ENCODE measurements at regions not wholly inside any gene's neighbourhood (a gene's known extent, or its start where the extent isn't known, plus 50 kb on each side); places are given as distances from the start of the nearest gene placed in this dataset.

- intact Hi-C loops (cut with micrococcal nuclease): no loop called here
- Mint-ChIP-seq H3K9me3 (ENCODE audit: unreplicated experiment) (no peaks in the 10 kb centered on the region), H3K4me3 (ENCODE audit: unreplicated experiment) (no peak overlapping the region), H3K27me3 (ENCODE audit: insufficient read depth, unreplicated experiment) (no peaks in the 10 kb centered on the region), H3K27ac (ENCODE audit: low read depth, unreplicated experiment) (no peak overlapping the region), H3K36me3 (ENCODE audit: insufficient read depth, unreplicated experiment) (no peaks in the 10 kb centered on the region), H3K4me1 (ENCODE audit: insufficient read depth, unreplicated experiment) (peaks cover 10% of the 10 kb centered on the region)
- CTCF ChIA-PET: interaction anchor here (0.6 to 1.1 kb wide), 3 partner anchors 26 to 138 kb away, joined by 3 read pairs; no protein-coding TSS in a partner anchor
- no peak for TF ChIP-seq CTCF (IDR thresholded peaks at IDR 0.05; ENCODE audit: unreplicated experiment)
- no peak for DNase-seq (ENCODE audit: unreplicated experiment)
- POLR2A ChIA-PET: interaction anchor here (0.9 kb wide), 1 partner anchor 39 kb away, joined by 3 read pairs; no protein-coding TSS in a partner anchor
- no TSS peak for BruUV-seq (replicated peaks)
Observed at GRCh38 chr3:27573780-27574437, 89.7 kb upstream of the SLC4A7 start.

GRCh38 chr3:27573138-27573537 lies 89.0 kb upstream of the SLC4A7 start:
- Mint-ChIP-seq H3K27me3 (ENCODE audit: insufficient read depth, unreplicated experiment) (no peaks in the 10 kb centered on the region), H3K36me3 (ENCODE audit: insufficient read depth, unreplicated experiment) (no peaks in the 10 kb centered on the region), H3K9me3 (ENCODE audit: unreplicated experiment) (no peaks in the 10 kb centered on the region), H3K4me3 (ENCODE audit: unreplicated experiment) (no peak overlapping the region), H3K27ac (ENCODE audit: low read depth, unreplicated experiment) (no peak overlapping the region), H3K4me1 (ENCODE audit: insufficient read depth, unreplicated experiment) (peaks cover 15% of the 10 kb centered on the region)
- intact Hi-C loops (cut with micrococcal nuclease): no loop called here
- ChIA-PET POLR2A (interaction anchor here (0.7 kb wide), 1 partner anchor 25 kb away, joined by 4 read pairs; no protein-coding TSS in a partner anchor), CTCF (interaction anchor here (0.6 to 0.8 kb wide), 2 partner anchors 9 to 87 kb away, joined by 3 to 4 read pairs; no protein-coding TSS in a partner anchor)
- no TSS peak for BruUV-seq (replicated peaks)
- no peak for TF ChIP-seq CTCF (IDR thresholded peaks at IDR 0.05; ENCODE audit: unreplicated experiment)
- DNase-seq (ENCODE audit: unreplicated experiment): no peak

GRCh38 chr3:27571345-27571744 lies 87.2 kb upstream of the SLC4A7 start:
- POLR2A ChIA-PET: no interaction called here
- Mint-ChIP-seq H3K4me1 (ENCODE audit: insufficient read depth, unreplicated experiment) (peaks cover 13% of the 10 kb centered on the region), H3K4me3 (ENCODE audit: unreplicated experiment) (no peak overlapping the region), H3K36me3 (ENCODE audit: insufficient read depth, unreplicated experiment) (no peaks in the 10 kb centered on the region), H3K9me3 (ENCODE audit: unreplicated experiment) (no peaks in the 10 kb centered on the region), H3K27me3 (ENCODE audit: insufficient read depth, unreplicated experiment) (no peaks in the 10 kb centered on the region), H3K27ac (ENCODE audit: low read depth, unreplicated experiment) (no peak overlapping the region)
- intact Hi-C loops (cut with micrococcal nuclease): no loop called here
- CTCF ChIA-PET: interaction anchor here (1.3 kb wide), 1 partner anchor 103 kb away, joined by 3 read pairs; no protein-coding TSS in a partner anchor
- TF ChIP-seq CTCF (IDR thresholded peaks at IDR 0.05; ENCODE audit: unreplicated experiment): no peak
- BruUV-seq (replicated peaks): no TSS peak
- no peak for DNase-seq (ENCODE audit: unreplicated experiment)

GRCh38 chr3:27570421-27571106 lies 86.4 kb upstream of the SLC4A7 start:
- Mint-ChIP-seq H3K4me3 (ENCODE audit: unreplicated experiment) (no peak overlapping the region), H3K9me3 (ENCODE audit: unreplicated experiment) (no peaks in the 10 kb centered on the region), H3K4me1 (ENCODE audit: insufficient read depth, unreplicated experiment) (peaks cover 15% of the 10 kb centered on the region), H3K27me3 (ENCODE audit: insufficient read depth, unreplicated experiment) (no peaks in the 10 kb centered on the region), H3K27ac (ENCODE audit: low read depth, unreplicated experiment) (peak overlapping the region; percentile 16), H3K36me3 (ENCODE audit: insufficient read depth, unreplicated experiment) (no peaks in the 10 kb centered on the region)
- DNase-seq (ENCODE audit: unreplicated experiment): no peak
- CTCF ChIA-PET: interaction anchor here (0.6 kb wide), 1 partner anchor 1756 kb away, joined by 3 read pairs; no protein-coding TSS in a partner anchor
- no peak for TF ChIP-seq CTCF (IDR thresholded peaks at IDR 0.05; ENCODE audit: unreplicated experiment)
- POLR2A ChIA-PET: no interaction called here
- intact Hi-C loops (cut with micrococcal nuclease): no loop called here
- no TSS peak for BruUV-seq (replicated peaks)

Data from MCF 10A (cell line).